DOHH2 (cell line): ENCODE measurements at regions not wholly inside any gene's neighbourhood (a gene's known extent, or its start where the extent isn't known, plus 50 kb on each side); places are given as distances from the start of the nearest gene placed in this dataset.

Source experiments
- H3F3A ChIP-seq: fragments of 200-600 bp; sonication (generic), shearing (Covaris generic); 2 replicates; pipeline ENCODE4 v1.6.0; 2016; ENCODE audit warnings: antibody characterized with exemption, mild to moderate bottlenecking; ENCODE audit not compliant: control insufficient read depth, insufficient read depth
- H3K27ac ChIP-seq: fragments of 200-600 bp; sonication (generic); 2 replicates; pipeline ENCODE4 v1.5.1; 2014; ENCODE audit warnings: low read depth, mild to moderate bottlenecking, low read length, moderate library complexity
- H3K27me3 ChIP-seq: fragments of 200-600 bp; sonication (generic); 2 replicates; pipeline ENCODE4 v1.6.1; 2014; ENCODE audit warnings: mild to moderate bottlenecking, low read length, mixed read lengths; ENCODE audit not compliant: control insufficient read depth
- H3K36me3 ChIP-seq: fragments of 200-600 bp; sonication (generic); 2 replicates; pipeline ENCODE4 v1.6.1; 2014; ENCODE audit warnings: mild to moderate bottlenecking, low read length, moderate library complexity, mixed read lengths; ENCODE audit not compliant: control insufficient read depth
- H3K4me1 ChIP-seq: fragments of 200-600 bp; sonication (generic); 2 replicates; pipeline ENCODE4 v1.6.1; 2014; ENCODE audit warnings: mild to moderate bottlenecking, low read length, mixed read lengths; ENCODE audit not compliant: control insufficient read depth
- H3K4me2 ChIP-seq: fragments of 200-600 bp; sonication (generic); 2 replicates; pipeline ENCODE4 v1.6.0; 2014; ENCODE audit warnings: mild to moderate bottlenecking, low read length, moderate library complexity
- H3K4me3 ChIP-seq: fragments of 200-600 bp; sonication (generic); 2 replicates; pipeline ENCODE4 v1.5.1; 2014; ENCODE audit warnings: mild to moderate bottlenecking, low read length, mixed read lengths
- H3K79me2 ChIP-seq: fragments of 200-600 bp; sonication (generic); 2 replicates; pipeline ENCODE4 v1.6.1; 2014; ENCODE audit warnings: mild to moderate bottlenecking, low read length, mixed read lengths; ENCODE audit not compliant: control insufficient read depth
- H3K9me2 ChIP-seq: fragments of 200-600 bp; sonication (generic); replicated peaks from 2 replicates; pipeline ENCODE4 v1.6.1; 2014; ENCODE audit warnings: mild to moderate bottlenecking, low read length, mixed read lengths; ENCODE audit not compliant: control insufficient read depth
- H3K9me3 ChIP-seq: fragments of 200-600 bp; sonication (generic); 2 replicates; pipeline ENCODE4 v1.6.1; 2014; ENCODE audit warnings: antibody characterized with exemption, low read length, mixed read lengths; ENCODE audit not compliant: control insufficient read depth, insufficient read depth
- H4K20me1 ChIP-seq: fragments of 200-600 bp; sonication (generic); 2 replicates; pipeline ENCODE4 v1.6.0; 2014; ENCODE audit warnings: low read depth, mild to moderate bottlenecking, antibody characterized with exemption, low read length, moderate library complexity; ENCODE audit not compliant: control insufficient read depth, insufficient read depth
- EZH2phosphoT487 ChIP-seq: fragments of 200-600 bp; sonication (generic); IDR thresholded peaks from 2 replicates; pipeline ENCODE4 v1.6.1; 2017; ENCODE audit warnings: borderline replicate concordance, mild to moderate bottlenecking, antibody characterized with exemption, low read length, moderate library complexity, mixed read lengths
- TF ChIP-seq, protein P1 (sequence below): fragments of 200-600 bp; sonication (generic); IDR thresholded peaks from one replicate; pipeline ENCODE4 v1.5.1; 2014; ENCODE audit warnings: antibody characterized with exemption, mild to moderate bottlenecking, low read depth, low read length; ENCODE audit not compliant: poor library complexity, severe bottlenecking

DNA sequence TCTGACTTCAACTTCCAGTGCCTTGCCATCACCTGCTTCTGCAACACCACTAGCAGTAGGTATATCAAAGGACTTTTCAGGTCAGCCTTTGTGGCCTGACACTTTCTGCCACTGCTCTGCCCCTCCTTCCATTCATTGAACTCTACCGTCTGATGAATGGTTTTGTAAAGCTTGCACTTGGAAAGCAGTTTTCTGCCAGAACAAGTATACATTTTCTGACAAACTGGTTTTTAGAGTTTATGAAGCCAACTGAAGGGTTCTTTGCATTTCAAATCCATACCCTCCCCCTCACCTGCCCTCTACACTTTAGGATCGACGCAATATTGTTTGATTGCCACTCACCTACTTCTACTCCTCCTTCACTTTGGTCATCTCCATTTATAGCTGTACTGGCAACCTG lies 603.1 kb downstream of the HACE1 start:
- no peaks in the 10 kb centered on the region for H3K4me1 ChIP-seq

DNA sequence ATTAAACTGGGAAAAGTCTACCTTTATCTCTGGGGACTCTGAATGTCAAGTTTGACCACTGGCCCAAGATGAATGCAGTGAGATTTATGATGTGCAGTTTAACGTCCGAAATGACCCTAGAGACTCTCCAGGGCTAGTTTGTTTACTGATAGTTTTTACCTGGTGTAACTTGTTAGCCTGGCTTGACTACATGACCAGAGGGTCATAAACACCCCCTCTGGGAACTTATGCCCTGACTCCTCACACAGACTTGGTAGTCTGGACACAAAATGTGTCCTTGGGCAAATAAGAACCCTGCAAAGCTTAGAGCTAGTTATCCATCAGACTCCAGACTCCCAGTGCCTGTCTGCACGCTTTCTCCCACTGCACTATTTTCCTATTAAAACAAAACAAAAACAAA lies 606.5 kb downstream of the HACE1 start:
- H3K9me3 ChIP-seq = no peaks in the 10 kb centered on the region
- no peak for TF ChIP-seq EZH2phosphoT487
- TF ChIP-seq, protein P1, sequence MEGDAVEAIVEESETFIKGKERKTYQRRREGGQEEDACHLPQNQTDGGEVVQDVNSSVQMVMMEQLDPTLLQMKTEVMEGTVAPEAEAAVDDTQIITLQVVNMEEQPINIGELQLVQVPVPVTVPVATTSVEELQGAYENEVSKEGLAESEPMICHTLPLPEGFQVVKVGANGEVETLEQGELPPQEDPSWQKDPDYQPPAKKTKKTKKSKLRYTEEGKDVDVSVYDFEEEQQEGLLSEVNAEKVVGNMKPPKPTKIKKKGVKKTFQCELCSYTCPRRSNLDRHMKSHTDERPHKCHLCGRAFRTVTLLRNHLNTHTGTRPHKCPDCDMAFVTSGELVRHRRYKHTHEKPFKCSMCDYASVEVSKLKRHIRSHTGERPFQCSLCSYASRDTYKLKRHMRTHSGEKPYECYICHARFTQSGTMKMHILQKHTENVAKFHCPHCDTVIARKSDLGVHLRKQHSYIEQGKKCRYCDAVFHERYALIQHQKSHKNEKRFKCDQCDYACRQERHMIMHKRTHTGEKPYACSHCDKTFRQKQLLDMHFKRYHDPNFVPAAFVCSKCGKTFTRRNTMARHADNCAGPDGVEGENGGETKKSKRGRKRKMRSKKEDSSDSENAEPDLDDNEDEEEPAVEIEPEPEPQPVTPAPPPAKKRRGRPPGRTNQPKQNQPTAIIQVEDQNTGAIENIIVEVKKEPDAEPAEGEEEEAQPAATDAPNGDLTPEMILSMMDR = no peak
- no peak overlapping the region for H3K27ac ChIP-seq
- no peaks in the 10 kb centered on the region for H3K79me2 ChIP-seq
- no peak overlapping the region for H3K4me3 ChIP-seq
- H3K9me2 ChIP-seq = no peaks in the 10 kb centered on the region
- no peaks in the 10 kb centered on the region for H4K20me1 ChIP-seq
- H3K27me3 ChIP-seq = no peaks in the 10 kb centered on the region
- H3F3A ChIP-seq = no peaks in the 10 kb centered on the region
- H3K4me2 ChIP-seq = no peak overlapping the region
- no peaks in the 10 kb centered on the region for H3K36me3 ChIP-seq
- H3K4me1 ChIP-seq = no peaks in the 10 kb centered on the region

More for the DNA sequence above, 603.1 kb downstream of the HACE1 start:
- TF ChIP-seq, protein P1 = no peak
- no peak for TF ChIP-seq EZH2phosphoT487
- no peak overlapping the region for H3K27ac ChIP-seq
- H3K36me3 ChIP-seq = no peaks in the 10 kb centered on the region
- H3K9me3 ChIP-seq = no peaks in the 10 kb centered on the region
- no peaks in the 10 kb centered on the region for H3F3A ChIP-seq
- no peaks in the 10 kb centered on the region for H3K79me2 ChIP-seq
- no peaks in the 10 kb centered on the region for H3K9me2 ChIP-seq
- no peaks in the 10 kb centered on the region for H4K20me1 ChIP-seq
- H3K4me3 ChIP-seq = no peak overlapping the region
- no peaks in the 10 kb centered on the region for H3K27me3 ChIP-seq
- H3K4me2 ChIP-seq = no peak overlapping the region

DNA sequence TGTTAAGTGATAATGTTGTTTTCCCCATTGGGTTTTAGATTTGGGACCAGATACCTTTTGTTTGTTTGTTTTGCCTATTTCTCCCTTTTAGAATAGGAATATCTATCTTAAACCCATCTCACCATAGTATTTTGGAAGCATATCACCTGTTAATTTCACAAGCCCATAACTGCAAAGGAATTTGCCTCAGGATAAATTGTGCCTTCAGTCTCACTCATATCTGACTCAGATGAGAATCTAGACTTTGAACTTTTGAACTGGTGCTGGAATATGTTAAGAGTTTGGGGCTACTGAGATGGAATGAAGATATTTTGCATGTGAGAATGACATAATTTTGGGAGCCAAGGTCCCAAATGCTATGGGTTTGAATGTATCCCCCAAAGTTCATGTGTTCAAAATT lies 607.4 kb downstream of the HACE1 start:
- Histone ChIP-seq H3K4me1 (no peaks in the 10 kb centered on the region), H3K36me3 (no peaks in the 10 kb centered on the region), H3K79me2 (no peaks in the 10 kb centered on the region), H3K9me3 (no peaks in the 10 kb centered on the region), H3K9me2 (no peaks in the 10 kb centered on the region), H3F3A (no peaks in the 10 kb centered on the region), H3K4me2 (no peak overlapping the region), H4K20me1 (no peaks in the 10 kb centered on the region), H3K27me3 (no peaks in the 10 kb centered on the region), H3K4me3 (no peak overlapping the region), H3K27ac (no peak overlapping the region)
- TF ChIP-seq, protein P1 = no peak
- no peak for TF ChIP-seq EZH2phosphoT487

DNA sequence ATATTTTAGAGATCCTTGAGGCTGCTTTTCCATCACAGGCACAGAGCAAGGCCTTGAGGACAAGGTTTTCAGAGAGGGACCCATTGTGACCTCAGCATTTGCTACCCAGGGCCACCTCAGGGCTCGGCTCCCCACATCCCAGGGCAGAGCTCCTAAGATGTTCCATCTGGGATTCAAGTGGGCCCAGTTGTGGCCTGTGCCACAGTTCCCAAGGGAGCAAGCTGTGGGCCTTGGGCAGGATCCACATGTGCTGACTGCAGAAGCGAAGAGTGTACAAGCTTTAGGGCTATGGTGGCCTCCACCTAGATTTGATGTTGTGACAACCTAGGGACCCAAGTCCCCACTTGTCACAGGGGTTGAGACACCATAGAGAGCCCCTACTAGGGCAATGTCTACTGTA lies 608.1 kb downstream of the HACE1 start:
- TF ChIP-seq, protein P1 = no peak
- no peak for TF ChIP-seq EZH2phosphoT487
- Histone ChIP-seq H3K9me3 (no peaks in the 10 kb centered on the region), H3K27me3 (no peaks in the 10 kb centered on the region), H4K20me1 (no peaks in the 10 kb centered on the region), H3F3A (no peaks in the 10 kb centered on the region), H3K36me3 (no peaks in the 10 kb centered on the region), H3K9me2 (no peaks in the 10 kb centered on the region), H3K4me3 (no peak overlapping the region), H3K4me2 (no peak overlapping the region), H3K27ac (no peak overlapping the region), H3K4me1 (no peaks in the 10 kb centered on the region), H3K79me2 (no peaks in the 10 kb centered on the region)
